ENCODE measurements at regions not wholly inside any gene's neighbourhood (a gene's known extent, or its start where the extent isn't known, plus 50 kb on each side); places are given as distances from the start of the nearest gene placed in this dataset.

GRCh38 chr3:194989241-194989640 is 281.7 kb downstream of the XXYLT1 start:
- no peak for TF ChIP-seq CTCF (IDR thresholded peaks at IDR 0.05; ENCODE audit: partially characterized antibody, unreplicated experiment)
- no peak overlapping the region for H3K4me3 Mint-ChIP-seq (ENCODE audit: unreplicated experiment)
- H3K4me1 Mint-ChIP-seq (ENCODE audit: low read depth, unreplicated experiment), result peaks cover 3% of the 10 kb centered on the region
- H3K36me3 Mint-ChIP-seq (ENCODE audit: unreplicated experiment), result peaks cover 6% of the 10 kb centered on the region
- DNase-seq, result no peak
- peaks cover 7% of the 10 kb centered on the region for H3K9me3 Mint-ChIP-seq (ENCODE audit: unreplicated experiment)
- H3K27ac Mint-ChIP-seq (ENCODE audit: unreplicated experiment), result no peak overlapping the region
- H3K27me3 Mint-ChIP-seq (ENCODE audit: unreplicated experiment), result peaks cover 6% of the 10 kb centered on the region

GRCh38 chr3:194990454-194991337 is 280.3 kb downstream of the XXYLT1 start:
- Mint-ChIP-seq H3K27me3 (ENCODE audit: unreplicated experiment) (peaks cover 4% of the 10 kb centered on the region), H3K4me3 (ENCODE audit: unreplicated experiment) (no peak overlapping the region), H3K9me3 (ENCODE audit: unreplicated experiment) (peaks cover 5% of the 10 kb centered on the region), H3K4me1 (ENCODE audit: low read depth, unreplicated experiment) (no peaks in the 10 kb centered on the region), H3K36me3 (ENCODE audit: unreplicated experiment) (peaks cover 6% of the 10 kb centered on the region), H3K27ac (ENCODE audit: unreplicated experiment) (no peak overlapping the region)
- no peak for TF ChIP-seq CTCF (IDR thresholded peaks at IDR 0.05; ENCODE audit: partially characterized antibody, unreplicated experiment)
- no peak for DNase-seq

GRCh38 chr3:194991338-194991654 is 279.7 kb downstream of the XXYLT1 start:
- H3K4me3 Mint-ChIP-seq (ENCODE audit: unreplicated experiment), result no peak overlapping the region
- DNase-seq, result no peak
- peaks cover 6% of the 10 kb centered on the region for H3K36me3 Mint-ChIP-seq (ENCODE audit: unreplicated experiment)
- H3K27ac Mint-ChIP-seq (ENCODE audit: unreplicated experiment), result no peak overlapping the region
- TF ChIP-seq CTCF (IDR thresholded peaks at IDR 0.05; ENCODE audit: partially characterized antibody, unreplicated experiment), result no peak
- peaks cover 4% of the 10 kb centered on the region for H3K27me3 Mint-ChIP-seq (ENCODE audit: unreplicated experiment)
- H3K9me3 Mint-ChIP-seq (ENCODE audit: unreplicated experiment), result peaks cover 3% of the 10 kb centered on the region
- H3K4me1 Mint-ChIP-seq (ENCODE audit: low read depth, unreplicated experiment), result no peaks in the 10 kb centered on the region

- Mint-ChIP-seq H3K27me3 (ENCODE audit: unreplicated experiment) (peaks cover 4% of the 10 kb centered on the region), H3K9me3 (ENCODE audit: unreplicated experiment) (no peaks in the 10 kb centered on the region), H3K4me3 (ENCODE audit: unreplicated experiment) (no peak overlapping the region), H3K4me1 (ENCODE audit: low read depth, unreplicated experiment) (peaks cover 4% of the 10 kb centered on the region), H3K27ac (ENCODE audit: unreplicated experiment) (no peak overlapping the region), H3K36me3 (ENCODE audit: unreplicated experiment) (peaks cover 6% of the 10 kb centered on the region)
- no peak for TF ChIP-seq CTCF (IDR thresholded peaks at IDR 0.05; ENCODE audit: partially characterized antibody, unreplicated experiment)
- no peak for DNase-seq
These were observed 277.1 kb downstream of the XXYLT1 start for GRCh38 chr3:194993896-194994295.

- Mint-ChIP-seq H3K36me3 (ENCODE audit: unreplicated experiment) (peaks cover 2% of the 10 kb centered on the region), H3K4me3 (ENCODE audit: unreplicated experiment) (no peak overlapping the region), H3K4me1 (ENCODE audit: low read depth, unreplicated experiment) (peaks cover 9% of the 10 kb centered on the region), H3K9me3 (ENCODE audit: unreplicated experiment) (no peaks in the 10 kb centered on the region), H3K27ac (ENCODE audit: unreplicated experiment) (no peak overlapping the region), H3K27me3 (ENCODE audit: unreplicated experiment) (peaks cover 4% of the 10 kb centered on the region)
- no peak for DNase-seq
- TF ChIP-seq CTCF (IDR thresholded peaks at IDR 0.05; ENCODE audit: partially characterized antibody, unreplicated experiment), result no peak
These were observed 276.4 kb downstream of the XXYLT1 start for GRCh38 chr3:194994551-194994981.

All from glutamatergic neuron (in vitro differentiated cells).